Breast epithelium (tissue), 3 donors: ENCODE measurements at regions not wholly inside any gene's neighbourhood (a gene's known extent, or its start where the extent isn't known, plus 50 kb on each side); places are given as distances from the start of the nearest gene placed in this dataset.

Experiments
- POLR2A ChIP-seq: fragments of 450-650 bp; IDR thresholded peaks from one replicate; pipeline ENCODE4 v1.6.1; 2016; ENCODE audit warnings: antibody characterized with exemption, mild to moderate bottlenecking, moderate library complexity
- POLR2AphosphoS5 ChIP-seq, 3 donors: sonication (generic); formaldehyde crosslinking; IDR thresholded peaks; one replicate each; pipeline ENCODE4 v1.6.1; 2017; ENCODE audit warnings: antibody characterized with exemption in 3 of 3
- TF ChIP-seq, protein P1 (sequence below), 3 donors: fragments of 450-650 bp; IDR thresholded peaks; one replicate each; pipeline ENCODE4 v1.5.1; 2016 to 2017; ENCODE audit warnings: antibody characterized with exemption in 3 of 3, mild to moderate bottlenecking in 3 of 3, moderate library complexity in 3 of 3

- TF ChIP-seq, protein P1, sequence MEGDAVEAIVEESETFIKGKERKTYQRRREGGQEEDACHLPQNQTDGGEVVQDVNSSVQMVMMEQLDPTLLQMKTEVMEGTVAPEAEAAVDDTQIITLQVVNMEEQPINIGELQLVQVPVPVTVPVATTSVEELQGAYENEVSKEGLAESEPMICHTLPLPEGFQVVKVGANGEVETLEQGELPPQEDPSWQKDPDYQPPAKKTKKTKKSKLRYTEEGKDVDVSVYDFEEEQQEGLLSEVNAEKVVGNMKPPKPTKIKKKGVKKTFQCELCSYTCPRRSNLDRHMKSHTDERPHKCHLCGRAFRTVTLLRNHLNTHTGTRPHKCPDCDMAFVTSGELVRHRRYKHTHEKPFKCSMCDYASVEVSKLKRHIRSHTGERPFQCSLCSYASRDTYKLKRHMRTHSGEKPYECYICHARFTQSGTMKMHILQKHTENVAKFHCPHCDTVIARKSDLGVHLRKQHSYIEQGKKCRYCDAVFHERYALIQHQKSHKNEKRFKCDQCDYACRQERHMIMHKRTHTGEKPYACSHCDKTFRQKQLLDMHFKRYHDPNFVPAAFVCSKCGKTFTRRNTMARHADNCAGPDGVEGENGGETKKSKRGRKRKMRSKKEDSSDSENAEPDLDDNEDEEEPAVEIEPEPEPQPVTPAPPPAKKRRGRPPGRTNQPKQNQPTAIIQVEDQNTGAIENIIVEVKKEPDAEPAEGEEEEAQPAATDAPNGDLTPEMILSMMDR (IDR thresholded peaks at IDR 0.05) = no peak
- no peak for TF ChIP-seq POLR2A
- no peak for TF ChIP-seq POLR2AphosphoS5 (IDR thresholded peaks at IDR 0.05)
Measured at GRCh38 chr9:117974108-117974507, 269.9 kb downstream of the TLR4 start.
